Neural progenitor cell (in vitro differentiated cells): ENCODE measurements at regions not wholly inside any gene's neighbourhood (a gene's known extent, or its start where the extent isn't known, plus 50 kb on each side); places are given as distances from the start of the nearest gene placed in this dataset.
A peak's percentile ranks its signal among the peaks of the same experiment; 100 is the strongest.

ENCODE experiments used
- DNase-seq: peaks from one replicate; pipeline ENCODE4 v3.0.0-alpha.2; 2016; ENCODE audit warnings: low spot score
- H2AFZ ChIP-seq: fragments of 200-600 bp; sonication (generic); replicated peaks from 2 replicates; pipeline ENCODE4 v1.6.1; 2016; ENCODE audit warnings: antibody characterized with exemption
- H3F3A ChIP-seq: fragments of 200-600 bp; sonication (generic); 2 replicates; pipeline ENCODE4 v1.6.1; 2016; ENCODE audit warnings: antibody characterized with exemption, low read depth
- H3K27ac ChIP-seq: fragments of 200-600 bp; sonication (generic); 2 replicates; pipeline ENCODE4 v1.5.1; 2016; ENCODE audit warnings: mild to moderate bottlenecking
- H3K27me3 ChIP-seq: fragments of 200-600 bp; sonication (generic); 2 replicates; pipeline ENCODE4 v1.6.1; 2016; ENCODE audit warnings: mild to moderate bottlenecking, moderate library complexity
- H3K36me3 ChIP-seq: fragments of 200-600 bp; sonication (generic); 2 replicates; pipeline ENCODE4 v1.5.1; 2016
- H3K4me1 ChIP-seq: fragments of 200-600 bp; sonication (generic); 2 replicates; pipeline ENCODE4 v1.6.1; 2016; ENCODE audit warnings: mixed run types
- H3K4me2 ChIP-seq: fragments of 200-600 bp; sonication (generic); 2 replicates; pipeline ENCODE4 v1.6.1; 2016
- H3K4me3 ChIP-seq: fragments of 200-600 bp; sonication (generic); 2 replicates; pipeline ENCODE4 v1.5.1; 2016
- H3K79me2 ChIP-seq: fragments of 200-600 bp; sonication (generic); 2 replicates; pipeline ENCODE4 v1.6.1; 2016; ENCODE audit warnings: low read depth
- H3K9ac ChIP-seq: fragments of 200-600 bp; sonication (generic); 2 replicates; pipeline ENCODE4 v1.6.1; 2016
- H3K9me3 ChIP-seq: fragments of 200-600 bp; sonication (generic); 2 replicates; pipeline ENCODE4 v1.5.1; 2016; ENCODE audit warnings: low read depth
- H4K20me1 ChIP-seq: fragments of 200-600 bp; sonication (generic); 2 replicates; pipeline ENCODE4 v1.6.1; 2016; ENCODE audit warnings: low read depth
- H3K27ac Mint-ChIP-seq: 3 replicates; pipeline ENCODE4 v1.8.0; 2021; ENCODE audit warnings: mixed read lengths
- H3K27me3 Mint-ChIP-seq: 2 replicates; pipeline ENCODE4 v1.8.0; 2022; ENCODE audit warnings: low read depth, mild to moderate bottlenecking, inconsistent platforms, moderate library complexity, mixed read lengths; ENCODE audit not compliant: insufficient read depth
- H3K36me3 Mint-ChIP-seq: 3 replicates; pipeline ENCODE4 v1.8.0; 2021; ENCODE audit warnings: mixed read lengths
- H3K4me1 Mint-ChIP-seq: 3 replicates; pipeline ENCODE4 v1.8.0; 2021; ENCODE audit warnings: mixed read lengths
- H3K4me3 Mint-ChIP-seq: 3 replicates; pipeline ENCODE4 v1.8.0; 2021; ENCODE audit warnings: mild to moderate bottlenecking, moderate library complexity, mixed read lengths
- H3K9me3 Mint-ChIP-seq: 3 replicates; pipeline ENCODE4 v1.8.0; 2020; ENCODE audit warnings: mixed read lengths
- CTCF ChIP-seq: fragments of 200-600 bp; sonication (generic); IDR thresholded peaks from 2 replicates; pipeline ENCODE4 v1.5.1; 2017; ENCODE audit warnings: antibody characterized with exemption, mild to moderate bottlenecking
- EZH2 ChIP-seq: fragments of 200-600 bp; sonication (generic); IDR thresholded peaks from 2 replicates; pipeline ENCODE4 v1.6.1; 2017; ENCODE audit warnings: antibody characterized with exemption, mild to moderate bottlenecking, moderate library complexity
- EZH2phosphoT487 ChIP-seq: fragments of 200-600 bp; sonication (generic); IDR thresholded peaks from 2 replicates; pipeline ENCODE4 v1.6.1; 2017; ENCODE audit warnings: antibody characterized with exemption

- H2AFZ ChIP-seq = no peak overlapping the region
- H3K27ac ChIP-seq = no peak overlapping the region
- Mint-ChIP-seq H3K36me3 (peaks cover 11% of the 10 kb centered on the region), H3K27me3 (no peaks in the 10 kb centered on the region), H3K9me3 (peaks cover 4% of the 10 kb centered on the region), H3K27ac (no peak overlapping the region), H3K4me3 (no peak overlapping the region), H3K4me1 (peaks cover 5% of the 10 kb centered on the region)
- no peak for DNase-seq
- no peaks in the 10 kb centered on the region for H4K20me1 ChIP-seq
- H3K4me3 ChIP-seq = no peak overlapping the region
- H3F3A ChIP-seq = peaks cover 3% of the 10 kb centered on the region
- H3K4me2 ChIP-seq = no peak overlapping the region
- no peaks in the 10 kb centered on the region for H3K27me3 ChIP-seq
- H3K36me3 ChIP-seq = peaks cover 5% of the 10 kb centered on the region
- H3K9ac ChIP-seq = no peak overlapping the region
- no peaks in the 10 kb centered on the region for H3K79me2 ChIP-seq
- TF ChIP-seq EZH2phosphoT487 (no peak), EZH2 (no peak), CTCF (no peak)
- H3K9me3 ChIP-seq = no peaks in the 10 kb centered on the region
- no peaks in the 10 kb centered on the region for H3K4me1 ChIP-seq
Measured at GRCh38 chr16:72508191-72508590, 336.2 kb upstream of the PMFBP1 start.

- Mint-ChIP-seq H3K27ac (peak overlapping the region; percentile 57), H3K9me3 (peaks cover 3% of the 10 kb centered on the region)
- no peak overlapping the region for H3K27ac ChIP-seq
Measured at GRCh38 chr16:72502594-72503005, 330.6 kb upstream of the PMFBP1 start.

GRCh38 chr16:72501739-72502593 is 330.0 kb upstream of the PMFBP1 start:
- peak; percentile 75 for DNase-seq
- H3K4me1 Mint-ChIP-seq = peaks cover 25% of the 10 kb centered on the region
- peaks cover 8% of the 10 kb centered on the region for H3K4me1 ChIP-seq
- no peak overlapping the region for H3K27ac ChIP-seq
- H3K9me3 ChIP-seq = no peaks in the 10 kb centered on the region
- no peaks in the 10 kb centered on the region for H3K79me2 ChIP-seq
- H3K9ac ChIP-seq = no peak overlapping the region
- TF ChIP-seq EZH2 = no peak
- TF ChIP-seq CTCF = peak; percentile 98
- no peak for TF ChIP-seq EZH2phosphoT487
- peak overlapping the region; percentile 29 for H3K4me2 ChIP-seq
- H3K4me3 ChIP-seq = no peak overlapping the region
- peak overlapping the region; percentile 57 for H3K27ac Mint-ChIP-seq
- H4K20me1 ChIP-seq = no peaks in the 10 kb centered on the region
- no peaks in the 10 kb centered on the region for H3K27me3 ChIP-seq
- H3K4me3 Mint-ChIP-seq = no peak overlapping the region
- H3F3A ChIP-seq = peaks cover 10% of the 10 kb centered on the region
- H3K27me3 Mint-ChIP-seq = no peaks in the 10 kb centered on the region
- H3K9me3 Mint-ChIP-seq = no peaks in the 10 kb centered on the region
- H3K36me3 ChIP-seq = no peaks in the 10 kb centered on the region
- H3K36me3 Mint-ChIP-seq = peaks cover 4% of the 10 kb centered on the region
- no peak overlapping the region for H2AFZ ChIP-seq

More at GRCh38 chr16:72502594-72503005, 330.6 kb upstream of the PMFBP1 start:
- no peaks in the 10 kb centered on the region for H3K27me3 Mint-ChIP-seq
- peaks cover 10% of the 10 kb centered on the region for H3F3A ChIP-seq
- H3K36me3 Mint-ChIP-seq = peaks cover 5% of the 10 kb centered on the region
- H3K9me3 ChIP-seq = no peaks in the 10 kb centered on the region
- H3K4me1 ChIP-seq = peaks cover 8% of the 10 kb centered on the region
- H2AFZ ChIP-seq = no peak overlapping the region
- no peak overlapping the region for H3K4me3 ChIP-seq
- H3K9ac ChIP-seq = no peak overlapping the region
- DNase-seq = no peak
- H3K4me1 Mint-ChIP-seq = peaks cover 25% of the 10 kb centered on the region
- no peaks in the 10 kb centered on the region for H3K27me3 ChIP-seq
- H3K79me2 ChIP-seq = no peaks in the 10 kb centered on the region
- TF ChIP-seq EZH2phosphoT487 = no peak
- TF ChIP-seq CTCF = no peak
- TF ChIP-seq EZH2 = no peak
- H4K20me1 ChIP-seq = no peaks in the 10 kb centered on the region
- no peaks in the 10 kb centered on the region for H3K36me3 ChIP-seq
- H3K4me2 ChIP-seq = peak overlapping the region; percentile 29
- no peak overlapping the region for H3K4me3 Mint-ChIP-seq
